Fibroblast of mammary gland (primary cell): ENCODE measurements at regions not wholly inside any gene's neighbourhood (a gene's known extent, or its start where the extent isn't known, plus 50 kb on each side); places are given as distances from the start of the nearest gene placed in this dataset.
A peak's percentile ranks its signal among the peaks of the same experiment; 100 is the strongest.

Source experiments
- DNase-seq: peaks from one replicate; pipeline ENCODE4 v3.0.0-alpha.2; 2010; ENCODE audit warnings: low read depth
- H3K4me3 ChIP-seq: 2 replicates; pipeline ENCODE4 v1.5.1; 2011; ENCODE audit warnings: low read depth, mild to moderate bottlenecking, low read length, moderate library complexity; ENCODE audit not compliant: control insufficient read depth
- TF ChIP-seq, protein P1 (sequence below): conservative IDR thresholded peaks from 2 replicates; pipeline ENCODE4 v1.5.1; 2011; ENCODE audit warnings: low read depth, low read length, inconsistent platforms; ENCODE audit not compliant: control insufficient read depth, insufficient read depth

DNA sequence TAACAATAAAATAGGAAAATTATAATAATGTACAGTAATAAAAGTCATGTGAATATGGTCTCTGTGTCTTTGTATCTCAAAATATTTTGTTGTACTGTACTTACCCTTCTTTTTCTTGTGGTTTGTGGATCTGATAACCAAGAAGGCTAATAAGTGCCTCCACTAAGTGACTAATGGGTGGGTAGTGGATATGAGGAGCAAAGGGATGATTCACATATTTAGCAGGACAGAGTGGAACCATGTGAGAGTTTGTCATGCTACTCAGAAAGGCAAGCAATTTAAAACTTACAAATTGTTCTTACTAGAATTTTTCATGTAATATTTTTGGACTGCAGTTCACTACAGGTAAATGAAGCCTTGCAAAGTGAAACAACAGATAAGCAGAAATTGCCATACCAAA is 1241.2 kb upstream of the CDH2 start:
- H3K4me3 ChIP-seq, result no peak overlapping the region
- TF ChIP-seq, protein P1, sequence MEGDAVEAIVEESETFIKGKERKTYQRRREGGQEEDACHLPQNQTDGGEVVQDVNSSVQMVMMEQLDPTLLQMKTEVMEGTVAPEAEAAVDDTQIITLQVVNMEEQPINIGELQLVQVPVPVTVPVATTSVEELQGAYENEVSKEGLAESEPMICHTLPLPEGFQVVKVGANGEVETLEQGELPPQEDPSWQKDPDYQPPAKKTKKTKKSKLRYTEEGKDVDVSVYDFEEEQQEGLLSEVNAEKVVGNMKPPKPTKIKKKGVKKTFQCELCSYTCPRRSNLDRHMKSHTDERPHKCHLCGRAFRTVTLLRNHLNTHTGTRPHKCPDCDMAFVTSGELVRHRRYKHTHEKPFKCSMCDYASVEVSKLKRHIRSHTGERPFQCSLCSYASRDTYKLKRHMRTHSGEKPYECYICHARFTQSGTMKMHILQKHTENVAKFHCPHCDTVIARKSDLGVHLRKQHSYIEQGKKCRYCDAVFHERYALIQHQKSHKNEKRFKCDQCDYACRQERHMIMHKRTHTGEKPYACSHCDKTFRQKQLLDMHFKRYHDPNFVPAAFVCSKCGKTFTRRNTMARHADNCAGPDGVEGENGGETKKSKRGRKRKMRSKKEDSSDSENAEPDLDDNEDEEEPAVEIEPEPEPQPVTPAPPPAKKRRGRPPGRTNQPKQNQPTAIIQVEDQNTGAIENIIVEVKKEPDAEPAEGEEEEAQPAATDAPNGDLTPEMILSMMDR, result no peak
- DNase-seq, result peak; percentile 89

DNA sequence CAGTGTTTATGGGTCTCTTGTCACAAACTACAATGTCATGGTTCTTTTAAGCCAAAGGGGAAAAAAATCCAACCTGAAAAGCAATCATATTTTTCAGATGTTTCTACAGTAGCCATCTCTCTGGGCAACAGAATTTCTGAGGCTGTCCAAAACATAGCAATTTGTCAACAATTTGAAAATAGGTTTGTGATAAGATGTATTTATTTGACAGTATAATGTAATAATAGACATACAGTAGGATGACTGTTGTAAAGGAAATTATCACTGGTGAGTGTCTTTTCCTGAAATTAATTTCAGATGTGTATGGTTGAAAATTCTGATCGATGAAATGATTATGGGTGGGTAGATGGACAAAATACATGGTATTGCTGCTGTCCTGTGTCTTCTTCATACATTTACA is 1230.1 kb upstream of the CDH2 start:
- H3K4me3 ChIP-seq, result no peak overlapping the region
- no peak for DNase-seq
- TF ChIP-seq, protein P1, result no peak

DNA sequence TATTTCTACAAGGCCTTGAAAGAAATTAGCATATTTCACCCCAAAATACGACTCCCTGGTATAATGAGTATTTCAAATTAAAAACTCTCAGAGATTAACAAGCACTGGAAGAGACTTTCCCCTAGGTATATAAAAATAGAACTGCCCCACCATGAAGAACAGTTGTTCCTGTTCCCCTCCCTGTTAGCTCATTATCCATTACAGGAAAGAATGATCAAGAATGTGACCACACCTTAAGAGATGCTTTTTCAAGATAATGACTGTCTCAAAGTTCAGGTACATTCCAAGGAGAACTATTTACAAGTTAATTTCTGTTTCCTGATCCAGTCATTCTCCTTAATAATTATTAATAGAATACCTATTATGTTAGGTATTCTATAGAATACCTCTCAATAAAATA is 1220.6 kb upstream of the CDH2 start:
- TF ChIP-seq, protein P1, result no peak
- H3K4me3 ChIP-seq, result no peak overlapping the region
- no peak for DNase-seq

DNA sequence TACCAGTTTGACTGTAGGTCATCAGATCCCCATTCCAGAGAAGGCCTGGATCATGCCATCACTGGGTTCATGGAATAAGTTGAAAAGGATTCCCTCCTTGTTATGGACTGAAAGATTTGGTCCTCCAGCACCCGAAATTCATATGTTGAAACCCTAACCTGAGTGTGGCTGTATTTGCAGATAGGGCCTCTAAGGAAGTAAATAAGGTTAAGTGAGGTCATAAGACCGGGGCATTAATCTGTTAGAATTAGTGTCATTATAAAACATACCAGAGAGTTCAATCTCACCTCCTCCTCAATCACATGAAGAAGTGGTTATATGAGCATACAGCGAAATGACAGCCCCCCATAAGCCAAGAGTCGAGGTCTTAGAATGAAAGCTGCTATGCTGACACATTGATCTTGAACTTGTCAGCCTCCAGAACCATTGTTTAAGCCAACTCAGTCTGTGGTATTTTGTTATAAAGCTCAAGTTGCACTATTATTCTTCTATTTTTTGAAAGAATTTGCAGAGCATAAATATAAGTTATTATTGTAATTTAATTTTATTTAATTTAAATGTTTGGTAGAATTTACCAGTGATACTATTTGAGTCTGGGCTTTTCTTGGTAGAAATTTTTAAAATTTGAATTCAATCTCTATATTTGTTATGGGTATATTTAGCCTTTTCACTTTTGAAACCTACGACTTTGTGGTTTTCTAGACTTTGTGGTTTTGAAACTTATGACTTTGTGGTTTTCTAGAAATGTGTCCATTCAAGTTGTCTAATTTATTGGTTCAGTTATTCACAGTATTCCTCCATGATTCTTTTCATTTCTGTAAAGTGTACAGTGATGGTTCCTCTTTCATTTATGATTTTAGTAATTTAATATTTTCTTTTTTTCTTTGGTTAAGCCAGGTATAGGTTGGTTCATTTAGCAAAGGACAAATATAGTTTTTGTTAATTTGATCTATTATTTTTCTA is 1206.7 kb upstream of the CDH2 start:
- TF ChIP-seq, protein P1, result no peak
- DNase-seq, result peak; percentile 37
- H3K4me3 ChIP-seq, result no peak overlapping the region

DNA sequence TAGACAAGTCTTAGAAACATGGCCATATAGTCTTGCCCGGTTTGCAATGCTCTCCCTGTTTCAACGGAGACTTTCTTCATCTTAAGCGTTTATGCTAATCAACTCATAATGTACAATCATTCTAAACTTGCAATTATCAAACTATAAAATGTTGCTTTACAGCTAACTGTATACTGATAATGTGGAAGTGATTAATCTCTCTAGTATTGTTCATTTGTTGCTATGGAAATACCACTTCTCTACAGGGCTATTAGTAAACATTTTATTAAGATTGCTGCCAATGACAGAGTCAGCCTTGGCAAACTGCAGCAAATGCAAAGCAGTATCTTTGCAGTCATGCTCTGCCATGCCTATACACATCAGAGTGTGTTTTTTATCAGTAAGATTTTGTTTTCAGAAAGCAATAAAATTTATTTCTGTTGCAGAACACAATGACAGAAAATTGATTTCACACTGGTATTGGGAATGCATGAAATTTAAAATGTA is 1201.8 kb upstream of the CDH2 start:
- DNase-seq, result peak; percentile 53
- no peak overlapping the region for H3K4me3 ChIP-seq
- TF ChIP-seq, protein P1, result no peak

DNA sequence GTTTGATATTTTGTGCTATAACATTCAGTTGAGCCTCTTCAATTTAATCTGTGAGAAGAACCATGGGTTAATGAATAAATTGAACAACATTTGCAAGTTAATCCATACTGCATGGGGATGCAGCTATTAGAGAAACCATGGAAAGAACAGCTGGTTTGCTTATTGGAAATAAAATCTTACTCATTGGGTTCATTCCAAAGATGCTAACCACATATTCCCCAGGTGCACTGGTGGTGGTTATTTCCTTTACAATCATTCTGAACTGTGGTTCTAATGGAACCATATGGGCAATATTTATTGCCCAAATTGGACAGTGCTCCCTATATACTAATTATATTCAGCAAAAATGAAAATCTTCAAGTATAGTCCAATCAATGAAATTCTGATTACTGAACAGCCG is 1200.4 kb upstream of the CDH2 start:
- DNase-seq, result peak; percentile 75
- TF ChIP-seq, protein P1, result no peak
- no peak overlapping the region for H3K4me3 ChIP-seq

DNA sequence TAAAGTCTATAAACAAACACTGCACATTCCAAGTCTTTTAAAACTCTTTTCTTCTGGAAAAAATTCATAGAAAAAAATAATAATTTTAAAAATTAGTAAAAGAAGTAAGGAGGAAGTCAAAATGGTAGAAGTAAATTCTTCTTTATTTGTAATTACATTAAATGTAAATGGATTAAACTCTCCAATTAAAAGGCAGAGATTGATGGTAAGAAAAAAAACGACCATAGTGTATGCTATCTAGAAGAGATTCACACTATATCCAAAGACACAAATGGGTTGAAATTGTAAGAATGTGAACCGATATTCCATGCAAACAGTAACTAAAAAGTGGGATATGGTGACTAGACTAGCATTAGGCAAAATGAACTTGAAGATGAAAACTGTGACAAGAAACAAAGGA is 1196.1 kb upstream of the CDH2 start:
- TF ChIP-seq, protein P1, result no peak
- no peak for DNase-seq
- no peak overlapping the region for H3K4me3 ChIP-seq
